GM10248 (cell line): ENCODE measurements at regions not wholly inside any gene's neighbourhood (a gene's known extent, or its start where the extent isn't known, plus 50 kb on each side); places are given as distances from the start of the nearest gene placed in this dataset.

Source experiments
- CTCF ChIA-PET: fragments of 300-600 bp; sonication (Branson Sonifier 250); formaldehyde crosslinking; extraction: SDS; loops from one replicate; lab custom pipeline; 2021; ENCODE audit warnings: antibody characterized with exemption; lab: Yijun Ruan, JAX
- POLR2A ChIA-PET: fragments of 350-650 bp; sonication (Branson Sonifier 250); formaldehyde crosslinking; extraction: SDS; loops from one replicate; lab custom pipeline; 2020; ENCODE audit warnings: antibody characterized with exemption; lab: Yijun Ruan, JAX
- DNase-seq: peaks from one replicate; pipeline ENCODE4 v3.0.0; 2012; ENCODE audit errors: extremely low spot score
- TF ChIP-seq, protein P1 (sequence below): IDR thresholded peaks from 2 replicates; pipeline ENCODE4 v1.5.1; 2012; ENCODE audit warnings: mild to moderate bottlenecking, low read depth; ENCODE audit errors: extremely low read depth, missing control alignments, control extremely low read depth

DNA sequence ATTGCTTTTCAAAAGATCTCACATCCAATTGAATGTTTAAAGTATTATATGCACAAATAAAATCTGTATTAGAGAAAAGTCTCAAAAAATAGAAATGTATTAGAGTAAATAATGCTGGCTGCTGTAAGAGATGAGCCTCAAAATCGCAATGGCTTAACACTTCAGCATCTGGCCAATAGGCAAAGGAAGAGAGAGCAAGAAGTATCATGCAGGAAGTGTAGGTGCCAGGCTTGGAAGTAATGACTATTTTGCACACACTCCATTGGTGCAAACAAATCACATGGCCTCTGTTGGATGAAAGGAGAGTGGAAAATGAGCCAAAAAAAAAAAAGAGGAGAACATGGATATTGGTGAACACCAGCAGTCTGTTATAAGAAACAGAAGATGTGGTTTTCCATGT is 193.0 kb upstream of the E2F8 start:
- TF ChIP-seq, protein P1, sequence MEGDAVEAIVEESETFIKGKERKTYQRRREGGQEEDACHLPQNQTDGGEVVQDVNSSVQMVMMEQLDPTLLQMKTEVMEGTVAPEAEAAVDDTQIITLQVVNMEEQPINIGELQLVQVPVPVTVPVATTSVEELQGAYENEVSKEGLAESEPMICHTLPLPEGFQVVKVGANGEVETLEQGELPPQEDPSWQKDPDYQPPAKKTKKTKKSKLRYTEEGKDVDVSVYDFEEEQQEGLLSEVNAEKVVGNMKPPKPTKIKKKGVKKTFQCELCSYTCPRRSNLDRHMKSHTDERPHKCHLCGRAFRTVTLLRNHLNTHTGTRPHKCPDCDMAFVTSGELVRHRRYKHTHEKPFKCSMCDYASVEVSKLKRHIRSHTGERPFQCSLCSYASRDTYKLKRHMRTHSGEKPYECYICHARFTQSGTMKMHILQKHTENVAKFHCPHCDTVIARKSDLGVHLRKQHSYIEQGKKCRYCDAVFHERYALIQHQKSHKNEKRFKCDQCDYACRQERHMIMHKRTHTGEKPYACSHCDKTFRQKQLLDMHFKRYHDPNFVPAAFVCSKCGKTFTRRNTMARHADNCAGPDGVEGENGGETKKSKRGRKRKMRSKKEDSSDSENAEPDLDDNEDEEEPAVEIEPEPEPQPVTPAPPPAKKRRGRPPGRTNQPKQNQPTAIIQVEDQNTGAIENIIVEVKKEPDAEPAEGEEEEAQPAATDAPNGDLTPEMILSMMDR, result no peak
- no peak for DNase-seq
- CTCF ChIA-PET, result interaction anchor here (1.1 to 2.8 kb wide), 4 partner anchors 11 to 49 kb away, joined by 3 to 11 read pairs (median 7); no protein-coding TSS in a partner anchor
- POLR2A ChIA-PET, result no interaction called here

- POLR2A ChIA-PET, result no interaction called here
- TF ChIP-seq, protein P1, result no peak
- CTCF ChIA-PET, result interaction anchor here (1.0 to 1.9 kb wide), 4 partner anchors 10 to 49 kb away, joined by 3 to 7 read pairs (median 5); no protein-coding TSS in a partner anchor
- no peak for DNase-seq
These were observed 192.6 kb upstream of the E2F8 start for GRCh38 chr11:19433367-19433766.

GRCh38 chr11:19432370-19433061 is 191.8 kb upstream of the E2F8 start:
- no peak for DNase-seq
- POLR2A ChIA-PET, result no interaction called here
- CTCF ChIA-PET, result interaction anchor here (1.0 to 1.9 kb wide), 5 partner anchors 9 to 46 kb away, joined by 3 to 7 read pairs (median 3); no protein-coding TSS in a partner anchor
- TF ChIP-seq, protein P1, result no peak

GRCh38 chr11:19430754-19431398 is 190.1 kb upstream of the E2F8 start:
- TF ChIP-seq, protein P1, result no peak
- DNase-seq, result no peak
- ChIA-PET POLR2A (no interaction called here), CTCF (interaction anchor here (0.7 to 1.3 kb wide), 4 partner anchors 12 to 104 kb away, joined by 3 read pairs; no protein-coding TSS in a partner anchor)

DNA sequence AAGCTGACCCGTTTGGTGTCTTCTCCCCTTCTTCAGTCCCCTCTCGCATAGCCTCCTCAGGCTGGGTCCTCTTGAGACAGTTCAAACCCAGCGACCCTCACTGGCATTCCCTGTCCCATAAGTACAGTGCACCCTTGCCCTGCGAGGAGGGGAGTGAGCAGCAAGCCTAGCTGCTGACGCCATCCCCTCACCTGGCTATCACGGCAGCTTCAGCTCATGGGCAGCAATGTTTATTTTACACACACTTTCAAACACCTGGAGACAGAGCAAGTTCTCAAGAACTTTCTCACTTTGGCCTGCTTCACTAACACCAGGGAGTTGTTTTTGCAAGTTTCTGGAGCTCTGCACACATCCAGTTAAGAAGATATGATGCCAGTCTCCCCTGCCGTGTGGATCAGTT is 189.6 kb upstream of the E2F8 start:
- TF ChIP-seq, protein P1, result no peak
- CTCF ChIA-PET, result interaction anchor here (0.7 to 1.1 kb wide), 3 partner anchors 16 to 104 kb away, joined by 3 read pairs; no protein-coding TSS in a partner anchor
- POLR2A ChIA-PET, result no interaction called here
- DNase-seq, result no peak

- ChIA-PET POLR2A (no interaction called here), CTCF (interaction anchor here (1.2 to 1.8 kb wide), 4 partner anchors 14 to 124 kb away, joined by 3 to 6 read pairs (median 4); no protein-coding TSS in a partner anchor)
- TF ChIP-seq, protein P1, result no peak
- no peak for DNase-seq
These were observed 188.5 kb upstream of the E2F8 start for GRCh38 chr11:19429108-19429760.
